Neural cell (in vitro differentiated cells): ENCODE measurements at regions not wholly inside any gene's neighbourhood (a gene's known extent, or its start where the extent isn't known, plus 50 kb on each side); places are given as distances from the start of the nearest gene placed in this dataset.

Source experiments
- H2AFZ ChIP-seq: fragments of 200-600, 300-800 bp; sonication (generic), shearing (Covaris generic); 2 replicates; pipeline ENCODE4 v1.6.0; 2014; ENCODE audit warnings: low read depth, mild to moderate bottlenecking, antibody characterized with exemption, low read length, moderate library complexity
- H3F3A ChIP-seq: fragments of 200-600 bp; shearing (Covaris generic); 2 replicates; pipeline ENCODE4 v1.6.1; 2016; ENCODE audit warnings: mild to moderate bottlenecking, moderate library complexity, mixed read lengths, antibody characterized with exemption, low read length; ENCODE audit not compliant: insufficient read depth, poor library complexity, severe bottlenecking
- H3K27ac ChIP-seq: fragments of 200-600, 300-800 bp; sonication (generic), shearing (Covaris generic); 2 replicates; pipeline ENCODE4 v1.5.1; 2014; ENCODE audit warnings: mild to moderate bottlenecking, low read length, moderate library complexity
- H3K27me3 ChIP-seq: fragments of 300-800, 200-600 bp; sonication (generic), shearing (Covaris generic); 2 replicates; pipeline ENCODE4 v1.6.0; 2014; ENCODE audit warnings: mild to moderate bottlenecking, low read depth, low read length, moderate library complexity; ENCODE audit not compliant: insufficient read depth
- H3K36me3 ChIP-seq: fragments of 300-800, 200-600 bp; sonication (generic), shearing (Covaris generic); 2 replicates; pipeline ENCODE4 v1.5.1; 2014; ENCODE audit warnings: mild to moderate bottlenecking, antibody characterized with exemption, low read length, moderate library complexity; ENCODE audit not compliant: insufficient read depth
- H3K4me2 ChIP-seq: fragments of 300-800, 200-600 bp; sonication (generic), shearing (Covaris generic); 2 replicates; pipeline ENCODE4 v1.6.0; 2014; ENCODE audit warnings: mild to moderate bottlenecking, low read length
- H3K4me3 ChIP-seq: fragments of 300-800, 200-600 bp; sonication (generic), shearing (Covaris generic); 2 replicates; pipeline ENCODE4 v1.5.1; 2014; ENCODE audit warnings: mild to moderate bottlenecking, low read length, moderate library complexity
- H3K79me2 ChIP-seq: fragments of 200-600 bp; shearing (Covaris generic); replicated peaks from 2 replicates; pipeline ENCODE4 v1.6.0; 2014; ENCODE audit warnings: mild to moderate bottlenecking, low read length, moderate library complexity; ENCODE audit not compliant: insufficient read depth
- H3K9ac ChIP-seq: fragments of 300-800, 200-600 bp; sonication (generic), shearing (Covaris generic); 2 replicates; pipeline ENCODE4 v1.6.1; 2016; ENCODE audit warnings: mild to moderate bottlenecking, low read length, mixed read lengths
- H3K9me2 ChIP-seq: fragments of 200-600 bp; shearing (Covaris generic); 2 replicates; pipeline ENCODE4 v1.6.1; 2016; ENCODE audit warnings: mild to moderate bottlenecking, low read length, mixed read lengths; ENCODE audit not compliant: insufficient read depth
- H3K9me3 ChIP-seq: fragments of 200-600, 300-800 bp; sonication (generic), shearing (Covaris generic); 2 replicates; pipeline ENCODE4 v1.6.1; 2016; ENCODE audit warnings: mild to moderate bottlenecking, mixed run types, low read length, moderate library complexity, mixed read lengths
- H4K20me1 ChIP-seq: fragments of 200-600 bp; shearing (Covaris generic); 2 replicates; pipeline ENCODE4 v1.6.1; 2016; ENCODE audit warnings: mild to moderate bottlenecking, mixed run types; ENCODE audit not compliant: insufficient read depth
- CTCF ChIP-seq: fragments of 450-650 bp; IDR thresholded peaks from 2 replicates; pipeline ENCODE4 v1.5.1; 2014; ENCODE audit warnings: antibody characterized with exemption, mild to moderate bottlenecking, moderate library complexity; ENCODE audit not compliant: poor library complexity, severe bottlenecking
- EP300 ChIP-seq: fragments of 450-650 bp; conservative IDR thresholded peaks from 2 replicates; pipeline ENCODE4 v1.6.1; 2014; ENCODE audit warnings: antibody characterized with exemption, mild to moderate bottlenecking, moderate library complexity; ENCODE audit not compliant: poor library complexity, severe bottlenecking
- EZH2 ChIP-seq: fragments of 200-600, 300-800 bp; shearing (Covaris generic), sonication (generic); IDR thresholded peaks from 2 replicates; pipeline ENCODE4 v1.6.1; 2014; ENCODE audit warnings: antibody characterized with exemption, low read length, borderline replicate concordance, mild to moderate bottlenecking; ENCODE audit not compliant: insufficient read depth, poor library complexity, severe bottlenecking
- MXI1 ChIP-seq: fragments of 450-650 bp; conservative IDR thresholded peaks from 2 replicates; pipeline ENCODE4 v1.6.1; 2014; ENCODE audit warnings: antibody characterized with exemption, mild to moderate bottlenecking; ENCODE audit not compliant: poor library complexity, severe bottlenecking
- POLR2AphosphoS5 ChIP-seq: IDR thresholded peaks from 2 replicates; pipeline ENCODE4 v1.6.1; 2012
- RAD21 ChIP-seq: fragments of 450-650 bp; conservative IDR thresholded peaks from 2 replicates; pipeline ENCODE4 v1.6.1; 2014; ENCODE audit warnings: antibody characterized with exemption, mild to moderate bottlenecking, moderate library complexity
- SMC3 ChIP-seq: fragments of 450-650 bp; conservative IDR thresholded peaks from 2 replicates; pipeline ENCODE4 v1.6.1; 2014; ENCODE audit warnings: antibody characterized with exemption, mild to moderate bottlenecking, moderate library complexity; ENCODE audit not compliant: poor library complexity
- TAF1 ChIP-seq: IDR thresholded peaks from 2 replicates; pipeline ENCODE4 v1.6.1; 2012; ENCODE audit warnings: low read depth
- TF ChIP-seq, protein P1 (sequence below): IDR thresholded peaks from 2 replicates; pipeline ENCODE4 v1.6.1; 2012; ENCODE audit warnings: borderline replicate concordance

- TF ChIP-seq EP300: no peak
- no peak for TF ChIP-seq RAD21
- TF ChIP-seq MXI1: no peak
- TF ChIP-seq CTCF: no peak
- TF ChIP-seq, protein P1, sequence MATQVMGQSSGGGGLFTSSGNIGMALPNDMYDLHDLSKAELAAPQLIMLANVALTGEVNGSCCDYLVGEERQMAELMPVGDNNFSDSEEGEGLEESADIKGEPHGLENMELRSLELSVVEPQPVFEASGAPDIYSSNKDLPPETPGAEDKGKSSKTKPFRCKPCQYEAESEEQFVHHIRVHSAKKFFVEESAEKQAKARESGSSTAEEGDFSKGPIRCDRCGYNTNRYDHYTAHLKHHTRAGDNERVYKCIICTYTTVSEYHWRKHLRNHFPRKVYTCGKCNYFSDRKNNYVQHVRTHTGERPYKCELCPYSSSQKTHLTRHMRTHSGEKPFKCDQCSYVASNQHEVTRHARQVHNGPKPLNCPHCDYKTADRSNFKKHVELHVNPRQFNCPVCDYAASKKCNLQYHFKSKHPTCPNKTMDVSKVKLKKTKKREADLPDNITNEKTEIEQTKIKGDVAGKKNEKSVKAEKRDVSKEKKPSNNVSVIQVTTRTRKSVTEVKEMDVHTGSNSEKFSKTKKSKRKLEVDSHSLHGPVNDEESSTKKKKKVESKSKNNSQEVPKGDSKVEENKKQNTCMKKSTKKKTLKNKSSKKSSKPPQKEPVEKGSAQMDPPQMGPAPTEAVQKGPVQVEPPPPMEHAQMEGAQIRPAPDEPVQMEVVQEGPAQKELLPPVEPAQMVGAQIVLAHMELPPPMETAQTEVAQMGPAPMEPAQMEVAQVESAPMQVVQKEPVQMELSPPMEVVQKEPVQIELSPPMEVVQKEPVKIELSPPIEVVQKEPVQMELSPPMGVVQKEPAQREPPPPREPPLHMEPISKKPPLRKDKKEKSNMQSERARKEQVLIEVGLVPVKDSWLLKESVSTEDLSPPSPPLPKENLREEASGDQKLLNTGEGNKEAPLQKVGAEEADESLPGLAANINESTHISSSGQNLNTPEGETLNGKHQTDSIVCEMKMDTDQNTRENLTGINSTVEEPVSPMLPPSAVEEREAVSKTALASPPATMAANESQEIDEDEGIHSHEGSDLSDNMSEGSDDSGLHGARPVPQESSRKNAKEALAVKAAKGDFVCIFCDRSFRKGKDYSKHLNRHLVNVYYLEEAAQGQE: no peak
- no peak for TF ChIP-seq SMC3
- no peak for TF ChIP-seq POLR2AphosphoS5
- TF ChIP-seq EZH2: no peak
- no peaks in the 10 kb centered on the region for H3K9me3 ChIP-seq
- no peak overlapping the region for H2AFZ ChIP-seq
- H4K20me1 ChIP-seq: no peaks in the 10 kb centered on the region
- H3K4me2 ChIP-seq: no peak overlapping the region
- H3K79me2 ChIP-seq: no peaks in the 10 kb centered on the region
- H3K27me3 ChIP-seq: no peaks in the 10 kb centered on the region
- no peak overlapping the region for H3K9ac ChIP-seq
- H3K27ac ChIP-seq: no peak overlapping the region
- no peaks in the 10 kb centered on the region for H3F3A ChIP-seq
- H3K9me2 ChIP-seq: no peaks in the 10 kb centered on the region
- H3K36me3 ChIP-seq: no peaks in the 10 kb centered on the region
- no peak overlapping the region for H3K4me3 ChIP-seq
Measured at GRCh38 chr7:19378345-19378714, 233.1 kb upstream of the FERD3L start.

DNA sequence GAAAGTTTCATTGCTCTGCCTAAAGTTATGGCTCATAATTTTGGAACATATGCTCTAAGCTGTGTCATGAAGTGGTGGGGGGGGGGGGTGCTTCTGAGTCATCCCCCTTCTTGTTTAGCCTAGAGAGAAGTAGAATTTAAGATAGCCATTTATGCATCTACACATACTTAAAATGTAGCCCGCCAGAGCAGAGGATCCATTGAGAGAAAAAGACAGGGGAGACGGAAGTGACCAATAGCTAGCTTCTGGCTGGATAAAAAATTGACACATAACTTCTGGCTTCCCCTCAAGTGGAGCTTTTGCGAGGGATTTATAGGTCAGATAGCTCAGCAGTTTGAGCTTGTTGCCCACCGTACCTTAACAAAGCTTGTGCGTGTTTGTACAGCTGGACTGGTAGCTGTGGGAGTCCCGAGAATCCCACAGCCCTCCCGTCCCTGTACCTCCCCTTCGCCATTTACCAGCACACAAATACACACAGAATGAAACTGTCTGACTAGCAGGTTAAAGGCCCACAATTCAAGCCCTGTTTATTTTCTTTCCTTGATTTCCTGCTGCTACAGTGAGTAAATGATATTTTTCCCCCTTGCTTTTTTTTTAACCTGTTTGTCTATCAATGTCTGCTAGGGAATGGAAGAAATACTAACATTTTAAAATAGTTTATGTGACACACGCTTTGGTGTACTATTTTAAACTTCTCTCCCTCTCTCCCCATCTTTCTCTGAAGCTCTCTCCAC, 232.6 kb upstream of the FERD3L start:
- Histone ChIP-seq H3K9me2 (no peaks in the 10 kb centered on the region), H3K4me3 (no peak overlapping the region), H3K79me2 (no peaks in the 10 kb centered on the region), H3F3A (no peaks in the 10 kb centered on the region), H4K20me1 (no peaks in the 10 kb centered on the region), H3K27me3 (no peaks in the 10 kb centered on the region), H3K4me2 (no peak overlapping the region), H2AFZ (no peak overlapping the region), H3K36me3 (no peaks in the 10 kb centered on the region), H3K27ac (no peak overlapping the region), H3K9me3 (no peaks in the 10 kb centered on the region), H3K9ac (no peak overlapping the region)
- TF ChIP-seq RAD21 (no peak), SMC3 (no peak), CTCF (no peak), MXI1 (no peak), POLR2AphosphoS5 (no peak), EP300 (no peak), TAF1 (no peak), EZH2 (no peak)
- TF ChIP-seq, protein P1: no peak
